ENCODE measurements at regions not wholly inside any gene's neighbourhood (a gene's known extent, or its start where the extent isn't known, plus 50 kb on each side); places are given as distances from the start of the nearest gene placed in this dataset.
"Not testable (repeated sequence)": the region's sequence is repeated elsewhere in the genome, so short reads cannot be mapped to it uniquely, and the experiment has no call there.

GRCh38 chr4:60485276-60485675 is 714.9 kb upstream of the ADGRL3 start:
- no peak for DNase-seq

GRCh38 chr4:60487118-60487761 is 712.9 kb upstream of the ADGRL3 start:
- not testable (repeated sequence) for DNase-seq

GRCh38 chr4:60500810-60501209 is 699.3 kb upstream of the ADGRL3 start:
- DNase-seq: no peak

GRCh38 chr4:60502733-60503132 is 697.4 kb upstream of the ADGRL3 start:
- DNase-seq: no peak

GRCh38 chr4:60506061-60506460 is 694.1 kb upstream of the ADGRL3 start:
- DNase-seq: no peak

GRCh38 chr4:60522265-60522664 is 677.9 kb upstream of the ADGRL3 start:
- no peak for DNase-seq

- no peak for DNase-seq
Measured at GRCh38 chr4:60531776-60532379, 668.2 kb upstream of the ADGRL3 start.

GRCh38 chr4:60544981-60545380 is 655.1 kb upstream of the ADGRL3 start:
- DNase-seq: no peak

GRCh38 chr4:60562334-60562733 is 637.8 kb upstream of the ADGRL3 start:
- DNase-seq: no peak

- no peak for DNase-seq
Measured at GRCh38 chr4:60565558-60565957, 634.6 kb upstream of the ADGRL3 start.

GRCh38 chr4:60575336-60575735 is 624.8 kb upstream of the ADGRL3 start:
- no peak for DNase-seq

GRCh38 chr4:60579335-60579734 is 620.8 kb upstream of the ADGRL3 start:
- no peak for DNase-seq

- DNase-seq: no peak
Measured at GRCh38 chr4:60581919-60582536, 618.1 kb upstream of the ADGRL3 start.

GRCh38 chr4:60588556-60588955 is 611.6 kb upstream of the ADGRL3 start:
- DNase-seq: no peak

GRCh38 chr4:60589425-60589824 is 610.7 kb upstream of the ADGRL3 start:
- no peak for DNase-seq

- no peak for DNase-seq
Measured at GRCh38 chr4:60590116-60590515, 610.0 kb upstream of the ADGRL3 start.

- no peak for DNase-seq
Measured at GRCh38 chr4:60605646-60606354, 594.3 kb upstream of the ADGRL3 start.

GRCh38 chr4:60611762-60612496 is 588.2 kb upstream of the ADGRL3 start:
- DNase-seq: no peak

- no peak for DNase-seq
Measured at GRCh38 chr4:60617731-60618130, 582.4 kb upstream of the ADGRL3 start.

GRCh38 chr4:60619531-60620305 is 580.4 kb upstream of the ADGRL3 start:
- no peak for DNase-seq

GRCh38 chr4:60637976-60638375 is 562.1 kb upstream of the ADGRL3 start:
- DNase-seq: no peak

Data from renal pelvis (tissue), 1 donor.